IMR-90 (cell line): ENCODE measurements at regions not wholly inside any gene's neighbourhood (a gene's known extent, or its start where the extent isn't known, plus 50 kb on each side); places are given as distances from the start of the nearest gene placed in this dataset. TPM values are rescaled to one million over a fixed set of nuclear protein-coding genes. Genes with fewer than 3 reads are reported as not detected.

Experiments
- microRNA-seq, 2 experiments: library from miRNA; stranded (forward) in 1 of 2; unstranded in 1 of 2; fragments of 10-50 nt in 1 of 2; fragments of <30 nt in 1 of 2; gene quantifications in 1 of 2; microRNA quantifications in 1 of 2; one replicate each; pipeline versions ENCODE3 to v1.1.0; 2013 to 2020; ENCODE audit not compliant: insufficient read depth in 1 of 2, insufficient read length in 1 of 2, unreplicated experiment in 1 of 2
- small RNA-seq, 5 experiments: library from RNA; depleted of rRNA; stranded (forward); fragments of <200 nt; gene quantifications; one replicate each; pipeline ENCODE3, GENCODE V24; 2012

Small RNA genes lying in the stretch of these regions (microRNA-seq; reads per million reads assigned to microRNA genes)
- gene AC091849.1 (ENCODE audit: insufficient read depth, insufficient read length) (not detected), gene MIR4277 (ENCODE audit: insufficient read depth in 1 of 2, insufficient read length in 1 of 2, unreplicated experiment in 1 of 2) (0 reads per million in 2 experiments)

Small RNA genes lying in the stretch of these regions (small RNA-seq; reads per million reads assigned to genes)
- 0 reads per million in 5 experiments for gene AC091849.1
- 0 reads per million in 5 experiments for gene MIR4277
